Natural killer cell (primary cell): ENCODE measurements at regions not wholly inside any gene's neighbourhood (a gene's known extent, or its start where the extent isn't known, plus 50 kb on each side); places are given as distances from the start of the nearest gene placed in this dataset.
"Not testable (repeated sequence)": the region's sequence is repeated elsewhere in the genome, so short reads cannot be mapped to it uniquely, and the experiment has no call there.

Source experiments
- ATAC-seq, 3 donors: fragments of 150-1000 bp in 2 of 3; fragments of 200-7000 bp in 1 of 3; cut with Tn5 transposase; 1 replicate in 1 of 3; 2 replicates in 2 of 3; pipeline ENCODE4 v1.10.0; 2021; ENCODE audit warnings: mild to moderate bottlenecking in 2 of 3, moderate library complexity in 2 of 3
- DNase-seq, 2 donors: peaks; one replicate each; pipeline versions ENCODE4 v3.0.0 to v3.0.0-alpha.2; 2013 to 2021; ENCODE audit warnings: mixed read lengths in 1 of 2
- H3K27ac ChIP-seq: one replicate; pipeline ENCODE4 v1.5.1; 2013; ENCODE audit warnings: mild to moderate bottlenecking, low read length
- H3K27me3 ChIP-seq: one replicate; pipeline ENCODE4 v1.6.1; 2013; ENCODE audit warnings: low read length; ENCODE audit not compliant: control insufficient read depth, insufficient read depth
- H3K36me3 ChIP-seq: one replicate; pipeline ENCODE4 v1.6.1; 2013; ENCODE audit warnings: low read length; ENCODE audit not compliant: control insufficient read depth, insufficient read depth
- H3K4me1 ChIP-seq: one replicate; pipeline ENCODE4 v1.6.1; 2013; ENCODE audit warnings: low read length; ENCODE audit not compliant: control insufficient read depth, insufficient read depth
- H3K4me3 ChIP-seq: one replicate; pipeline ENCODE4 v1.5.1; 2013; ENCODE audit warnings: low read length
- H3K9me3 ChIP-seq: one replicate; pipeline ENCODE4 v1.6.1; 2013; ENCODE audit warnings: low read length; ENCODE audit not compliant: control insufficient read depth, insufficient read depth
- H3K27ac Mint-ChIP-seq, 2 donors: one replicate each; pipeline ENCODE4 v1.8.0; 2022; ENCODE audit warnings: mild to moderate bottlenecking in 2 of 2, mixed read lengths in 2 of 2, moderate library complexity in 1 of 2
- H3K27me3 Mint-ChIP-seq, 2 donors: one replicate each; pipeline ENCODE4 v1.8.0; 2022; ENCODE audit warnings: low read depth in 2 of 2, mixed read lengths in 2 of 2
- H3K36me3 Mint-ChIP-seq: one replicate; pipeline ENCODE4 v1.8.0; 2022; ENCODE audit warnings: mixed read lengths
- H3K4me1 Mint-ChIP-seq, 2 donors: one replicate each; pipeline ENCODE4 v1.8.0; 2022; ENCODE audit warnings: mixed read lengths in 2 of 2
- H3K4me3 Mint-ChIP-seq: one replicate; pipeline ENCODE4 v1.8.0; 2022; ENCODE audit warnings: mild to moderate bottlenecking, moderate library complexity, mixed read lengths
- H3K9me3 Mint-ChIP-seq, 2 donors: one replicate each; pipeline ENCODE4 v1.8.0; 2022; ENCODE audit warnings: mixed read lengths in 2 of 2
- CTCF ChIP-seq: fragments of 200-600 bp; IDR thresholded peaks from one replicate; pipeline ENCODE4 v1.8.0; 2022; ENCODE audit warnings: antibody characterized with exemption
- WGBS: methylation state at CpG from one replicate; pipeline ENCODE4 v1.1.7; 2013; ENCODE audit warnings: missing lambda C conversion rate; ENCODE audit not compliant: insufficient coverage; 5-methylcytosine and 5-hydroxymethylcytosine counted together
- intact Hi-C: fragments of 100-400 bp; cut with micrococcal nuclease; formaldehyde crosslinking; loops from one replicate; pipeline ENCODE4 v1.14.2; 2022

- no peak overlapping the region for H3K4me3 Mint-ChIP-seq
- peaks cover 5 to 10% of the 10 kb centered on the region in 2 donors for H3K9me3 Mint-ChIP-seq
- H3K4me1 ChIP-seq, result no peaks in the 10 kb centered on the region
- no peaks in the 10 kb centered on the region for H3K27me3 Mint-ChIP-seq
- no peak for ATAC-seq
- intact Hi-C loops, result no loop called here
- no peaks in the 10 kb centered on the region for H3K4me1 Mint-ChIP-seq
- H3K9me3 ChIP-seq, result no peaks in the 10 kb centered on the region
- no peak for TF ChIP-seq CTCF
- no peaks in the 10 kb centered on the region for H3K27me3 ChIP-seq
- H3K36me3 ChIP-seq, result no peaks in the 10 kb centered on the region
- 84% methylated on average over 5 of the region's 6 CpGs for WGBS
- no peak for DNase-seq
- no peak overlapping the region for H3K27ac ChIP-seq
- no peak overlapping the region for H3K4me3 ChIP-seq
- H3K27ac Mint-ChIP-seq, result no peak overlapping the region
- H3K36me3 Mint-ChIP-seq, result no peaks in the 10 kb centered on the region
These were observed 343.6 kb downstream of the ACTR3B start for GRCh38 chr7:153103202-153103601.

GRCh38 chr7:153107826-153108225 lies 348.3 kb downstream of the ACTR3B start:
- no peaks in the 10 kb centered on the region for H3K4me1 Mint-ChIP-seq

GRCh38 chr7:153109566-153109965 lies 350.0 kb downstream of the ACTR3B start:
- 91% methylated on average over 8 of the region's 8 CpGs for WGBS
- no peaks in the 10 kb centered on the region for H3K4me1 ChIP-seq
- no peak overlapping the region for H3K4me3 Mint-ChIP-seq
- H3K4me3 ChIP-seq, result no peak overlapping the region
- H3K36me3 Mint-ChIP-seq, result no peaks in the 10 kb centered on the region
- H3K9me3 ChIP-seq, result peaks cover 2% of the 10 kb centered on the region
- ATAC-seq (no peak), DNase-seq (no peak)
- H3K27me3 Mint-ChIP-seq, result no peaks in the 10 kb centered on the region
- no peaks in the 10 kb centered on the region for H3K27me3 ChIP-seq
- no peaks in the 10 kb centered on the region for H3K36me3 ChIP-seq
- no peak for TF ChIP-seq CTCF
- H3K9me3 Mint-ChIP-seq, result peaks cover 6% of the 10 kb centered on the region in 2 donors
- intact Hi-C loops, result no loop called here
- H3K4me1 Mint-ChIP-seq, result no peaks in the 10 kb centered on the region
- no peak overlapping the region for H3K27ac Mint-ChIP-seq
- H3K27ac ChIP-seq, result no peak overlapping the region

More at GRCh38 chr7:153107826-153108225, 348.3 kb downstream of the ACTR3B start:
- H3K27me3 ChIP-seq, result no peaks in the 10 kb centered on the region
- H3K27ac Mint-ChIP-seq, result no peak overlapping the region
- no peaks in the 10 kb centered on the region for H3K27me3 Mint-ChIP-seq
- H3K4me3 Mint-ChIP-seq, result no peak overlapping the region
- no peaks in the 10 kb centered on the region for H3K36me3 ChIP-seq
- WGBS, result 86% methylated on average over 4 of the region's 5 CpGs
- TF ChIP-seq CTCF, result no peak
- H3K4me1 ChIP-seq, result no peaks in the 10 kb centered on the region
- intact Hi-C loops, result no loop called here
- no peak overlapping the region for H3K27ac ChIP-seq
- H3K36me3 Mint-ChIP-seq, result no peaks in the 10 kb centered on the region
- no peak overlapping the region for H3K4me3 ChIP-seq
- DNase-seq, result no peak
- peaks cover 3 to 4% of the 10 kb centered on the region in 2 donors for H3K9me3 Mint-ChIP-seq
- no peak for ATAC-seq
- no peaks in the 10 kb centered on the region for H3K9me3 ChIP-seq

- Mint-ChIP-seq H3K9me3 (peaks cover 3 to 4% of the 10 kb centered on the region in 2 donors), H3K27ac (no peak overlapping the region), H3K4me1 (no peaks in the 10 kb centered on the region), H3K36me3 (no peaks in the 10 kb centered on the region), H3K27me3 (no peaks in the 10 kb centered on the region), H3K4me3 (no peak overlapping the region)
- no peak for TF ChIP-seq CTCF
- H3K36me3 ChIP-seq, result no peaks in the 10 kb centered on the region
- no peak overlapping the region for H3K4me3 ChIP-seq
- H3K27ac ChIP-seq, result no peak overlapping the region
- no peak for DNase-seq
- no peak for ATAC-seq
- whole genome bisulfite sequencing, result 91% methylated on average over 5 of the region's 5 CpGs
- intact Hi-C loops, result no loop called here
- H3K4me1 ChIP-seq, result no peaks in the 10 kb centered on the region
- H3K27me3 ChIP-seq, result no peaks in the 10 kb centered on the region
- H3K9me3 ChIP-seq, result peaks cover 2% of the 10 kb centered on the region
These were observed 351.1 kb downstream of the ACTR3B start for GRCh38 chr7:153110606-153111005.

- H3K36me3 Mint-ChIP-seq, ATAC-seq, H3K27ac Mint-ChIP-seq, H3K27me3 Mint-ChIP-seq, H3K9me3 ChIP-seq, H3K4me3 Mint-ChIP-seq, intact Hi-C loops, H3K27me3 ChIP-seq, DNase-seq, H3K27ac ChIP-seq, H3K4me3 ChIP-seq, H3K4me1 ChIP-seq, H3K36me3 ChIP-seq, H3K4me1 Mint-ChIP-seq: not testable (repeated sequence)
- 73% methylated on average over 7 of the region's 8 CpGs for WGBS
- H3K9me3 Mint-ChIP-seq, result peaks cover 9 to 12% of the 10 kb centered on the region in 2 donors
These were observed 362.7 kb downstream of the ACTR3B start for GRCh38 chr7:153122255-153122654.
